ENCODE measurements at regions not wholly inside any gene's neighbourhood (a gene's known extent, or its start where the extent isn't known, plus 50 kb on each side); places are given as distances from the start of the nearest gene placed in this dataset.

DNA sequence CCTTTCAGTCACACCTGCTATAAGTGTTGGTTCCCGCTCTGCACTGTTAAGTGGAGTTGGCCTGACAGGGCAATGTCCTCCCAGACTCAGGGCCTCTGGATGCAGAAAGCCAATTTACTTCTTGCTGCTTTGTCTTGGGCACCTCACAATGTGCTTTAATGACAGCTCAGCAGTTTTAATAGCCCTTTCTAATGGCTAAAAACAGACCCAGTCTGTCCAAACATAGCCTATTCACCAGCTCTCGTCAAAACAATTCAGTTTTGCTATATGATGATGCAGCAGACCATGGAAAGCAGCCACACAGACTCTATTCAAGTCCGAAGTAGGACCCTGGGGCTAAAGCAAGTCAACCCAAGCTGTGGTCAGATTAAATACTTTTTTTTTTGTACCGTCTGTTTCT, 529.1 kb upstream of the SEMA6A start:
- TF ChIP-seq, protein P1, sequence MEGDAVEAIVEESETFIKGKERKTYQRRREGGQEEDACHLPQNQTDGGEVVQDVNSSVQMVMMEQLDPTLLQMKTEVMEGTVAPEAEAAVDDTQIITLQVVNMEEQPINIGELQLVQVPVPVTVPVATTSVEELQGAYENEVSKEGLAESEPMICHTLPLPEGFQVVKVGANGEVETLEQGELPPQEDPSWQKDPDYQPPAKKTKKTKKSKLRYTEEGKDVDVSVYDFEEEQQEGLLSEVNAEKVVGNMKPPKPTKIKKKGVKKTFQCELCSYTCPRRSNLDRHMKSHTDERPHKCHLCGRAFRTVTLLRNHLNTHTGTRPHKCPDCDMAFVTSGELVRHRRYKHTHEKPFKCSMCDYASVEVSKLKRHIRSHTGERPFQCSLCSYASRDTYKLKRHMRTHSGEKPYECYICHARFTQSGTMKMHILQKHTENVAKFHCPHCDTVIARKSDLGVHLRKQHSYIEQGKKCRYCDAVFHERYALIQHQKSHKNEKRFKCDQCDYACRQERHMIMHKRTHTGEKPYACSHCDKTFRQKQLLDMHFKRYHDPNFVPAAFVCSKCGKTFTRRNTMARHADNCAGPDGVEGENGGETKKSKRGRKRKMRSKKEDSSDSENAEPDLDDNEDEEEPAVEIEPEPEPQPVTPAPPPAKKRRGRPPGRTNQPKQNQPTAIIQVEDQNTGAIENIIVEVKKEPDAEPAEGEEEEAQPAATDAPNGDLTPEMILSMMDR (IDR thresholded peaks at IDR 0.05 in 8 of 11, conservative IDR thresholded peaks at IDR 0.05 in 3 of 11) = no peak
- TF ChIP-seq POLR2A (IDR thresholded peaks at IDR 0.05) = no peak
- no peak for TF ChIP-seq POLR2AphosphoS5 (IDR thresholded peaks at IDR 0.05)

Measured in spleen (tissue), 7 donors.